ENCODE measurements at regions not wholly inside any gene's neighbourhood (a gene's known extent, or its start where the extent isn't known, plus 50 kb on each side); places are given as distances from the start of the nearest gene placed in this dataset.

- DNase-seq = no peak
These were observed 112.1 kb downstream of the DAD1 start for GRCh38 chr14:22476887-22477286.

GRCh38 chr14:22476005-22476751 lies 112.8 kb downstream of the DAD1 start:
- DNase-seq = no peak

- DNase-seq = no peak
These were observed 113.6 kb downstream of the DAD1 start for GRCh38 chr14:22475381-22475780.

- DNase-seq = peak; percentile 22
These were observed 114.2 kb downstream of the DAD1 start for GRCh38 chr14:22474730-22475351.

GRCh38 chr14:22472935-22473854 lies 115.8 kb downstream of the DAD1 start:
- peak; percentile 17 for DNase-seq

- DNase-seq = no peak
These were observed 116.6 kb downstream of the DAD1 start for GRCh38 chr14:22472466-22472865.

GRCh38 chr14:22471545-22472121 lies 117.4 kb downstream of the DAD1 start:
- peak; percentile 12 for DNase-seq

GRCh38 chr14:22469538-22470303 lies 119.3 kb downstream of the DAD1 start:
- DNase-seq = no peak

- no peak for DNase-seq
These were observed 120.2 kb downstream of the DAD1 start for GRCh38 chr14:22468830-22469229.

- peak; percentile 30 for DNase-seq
These were observed 122.5 kb downstream of the DAD1 start for GRCh38 chr14:22466491-22466890.

GRCh38 chr14:22465201-22465840 lies 123.7 kb downstream of the DAD1 start:
- no peak for DNase-seq

GRCh38 chr14:22464422-22465142 lies 124.4 kb downstream of the DAD1 start:
- no peak for DNase-seq

- DNase-seq = no peak
These were observed 125.3 kb downstream of the DAD1 start for GRCh38 chr14:22463763-22464173.

- DNase-seq = no peak
These were observed 126.1 kb downstream of the DAD1 start for GRCh38 chr14:22462923-22463322.

- DNase-seq = peak; percentile 79
These were observed 128.4 kb downstream of the DAD1 start for GRCh38 chr14:22460461-22461195.

- DNase-seq = no peak
These were observed 130.3 kb downstream of the DAD1 start for GRCh38 chr14:22458737-22459136.

GRCh38 chr14:22456998-22457594 lies 131.9 kb downstream of the DAD1 start:
- no peak for DNase-seq

- no peak for DNase-seq
These were observed 132.6 kb downstream of the DAD1 start for GRCh38 chr14:22456421-22456820.

GRCh38 chr14:22452330-22452729 lies 136.7 kb downstream of the DAD1 start:
- DNase-seq = no peak

GRCh38 chr14:22450266-22450665 lies 138.8 kb downstream of the DAD1 start:
- DNase-seq = no peak

Data from NCI-H226 (cell line).